Stimulated activated CD4-positive, alpha-beta T cell treated with anti-CD3 and anti-CD28 coated beads, TNF-alpha, amount 100 ng/mL, for 1 hour (primary cell): ENCODE measurements at regions not wholly inside any gene's neighbourhood (a gene's known extent, or its start where the extent isn't known, plus 50 kb on each side); places are given as distances from the start of the nearest gene placed in this dataset.

Experiments used
- DNase-seq, 3 donors: peaks; one replicate each; pipeline ENCODE4 v3.0.0-alpha.2; 2020; ENCODE audit warnings: low read depth in 3 of 3, low spot score in 1 of 3

GRCh38 chr4:66636349-66636748 is 909.0 kb downstream of the CENPC start:
- no peak for DNase-seq

DNA sequence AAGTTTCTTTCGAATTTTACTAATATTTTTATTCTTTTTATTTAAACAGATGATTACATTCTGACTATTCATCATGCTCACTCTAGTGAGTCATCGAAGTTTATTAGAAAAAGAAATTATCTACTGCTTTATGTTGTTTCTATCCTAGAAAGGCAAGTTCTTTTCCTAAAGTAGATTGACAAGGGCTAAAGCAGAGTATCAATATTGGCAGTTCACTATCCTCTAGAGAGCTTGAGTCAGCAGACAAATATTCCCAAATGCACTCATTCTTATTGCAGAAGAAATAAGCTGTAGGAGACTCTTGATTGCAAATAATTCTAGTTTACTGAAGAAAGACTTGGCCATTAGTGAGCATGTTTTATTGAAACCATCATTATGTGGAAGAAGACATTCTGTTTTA is 911.8 kb downstream of the CENPC start:
- DNase-seq, result no peak

DNA sequence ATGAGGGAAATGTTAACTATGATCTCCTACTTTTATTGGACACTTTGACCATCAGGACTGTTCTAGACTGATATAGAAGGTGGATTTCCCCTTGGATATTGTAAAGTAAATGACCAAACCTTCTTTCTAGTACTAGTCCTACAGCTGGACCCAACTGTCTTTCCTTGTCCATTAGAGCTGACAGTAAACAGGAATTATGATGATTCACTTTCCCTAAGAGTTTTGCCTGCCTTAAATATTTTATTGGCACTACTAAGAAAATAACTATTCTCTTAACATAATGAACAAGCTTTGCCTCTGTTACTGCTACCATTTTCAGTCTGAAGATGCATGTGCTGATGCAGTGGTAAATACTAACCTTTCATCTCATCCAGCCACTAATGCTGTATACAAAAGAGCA is 915.4 kb downstream of the CENPC start:
- no peak for DNase-seq

GRCh38 chr4:66628146-66628545 is 917.2 kb downstream of the CENPC start:
- DNase-seq, result no peak

DNA sequence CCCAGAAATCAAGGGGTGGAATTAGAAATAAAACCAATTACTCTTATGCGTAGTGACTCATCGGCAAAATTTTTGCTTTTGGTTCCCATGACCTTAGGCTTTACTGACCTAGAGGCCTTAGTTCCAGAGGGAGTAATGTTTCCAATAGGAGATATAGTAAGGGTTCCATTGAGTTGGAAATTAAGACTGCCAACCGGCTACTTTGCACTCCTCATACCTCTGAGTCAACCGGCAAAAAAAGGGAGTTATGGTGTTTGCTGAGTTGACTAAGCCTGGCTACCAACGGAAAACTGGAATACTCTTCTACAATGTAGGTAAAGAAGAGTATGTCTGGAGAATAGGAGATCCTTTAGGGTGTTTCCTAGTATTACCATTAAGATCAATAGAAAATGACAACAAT is 919.8 kb downstream of the CENPC start:
- DNase-seq, result no peak

DNA sequence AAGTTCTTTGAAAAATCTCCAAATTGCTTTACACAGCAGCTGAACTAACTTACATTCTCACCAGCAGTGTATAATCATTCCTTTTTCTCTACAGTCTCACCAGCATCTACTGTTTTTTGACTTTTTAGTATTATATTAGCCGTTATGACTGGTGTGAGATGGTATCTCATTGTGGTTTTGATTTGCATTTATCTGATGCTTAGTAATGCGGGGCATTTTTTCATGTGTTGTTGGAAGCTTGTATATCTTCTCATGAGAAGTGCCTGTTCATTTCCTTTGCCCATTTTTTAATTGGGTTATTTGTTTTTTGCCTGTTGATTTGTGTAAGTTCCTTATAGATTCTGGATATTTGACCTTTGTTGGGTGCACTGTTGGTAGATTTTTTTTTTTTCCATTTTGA is 931.7 kb downstream of the CENPC start:
- no peak for DNase-seq

- no peak for DNase-seq
Observed at GRCh38 chr4:66609014-66609413, 936.3 kb downstream of the CENPC start.

- no peak for DNase-seq
Observed at GRCh38 chr4:66606908-66607307, 936.6 kb upstream of the EPHA5 start.

- no peak for DNase-seq
Observed at GRCh38 chr4:66606215-66606614, 935.9 kb upstream of the EPHA5 start.

GRCh38 chr4:66604192-66604591 is 933.9 kb upstream of the EPHA5 start:
- no peak for DNase-seq

DNA sequence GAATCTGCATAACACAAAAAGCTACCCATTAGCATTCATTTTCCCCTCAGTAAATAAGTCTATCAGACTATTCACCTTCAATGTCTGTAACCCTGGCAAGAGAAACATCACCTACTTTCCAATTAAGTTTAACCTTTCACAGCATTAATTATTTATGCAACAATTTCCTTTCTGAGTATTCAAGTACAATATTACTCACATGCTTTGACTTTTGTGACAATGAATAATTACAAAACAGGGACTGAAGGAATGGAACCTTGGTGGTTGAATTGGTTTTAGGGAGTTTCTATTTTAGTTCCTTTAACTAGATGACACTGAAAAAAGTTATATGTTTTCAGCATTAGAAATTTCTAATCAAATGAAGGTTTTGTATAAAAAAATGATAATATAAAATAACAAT is 932.3 kb upstream of the EPHA5 start:
- no peak for DNase-seq

DNA sequence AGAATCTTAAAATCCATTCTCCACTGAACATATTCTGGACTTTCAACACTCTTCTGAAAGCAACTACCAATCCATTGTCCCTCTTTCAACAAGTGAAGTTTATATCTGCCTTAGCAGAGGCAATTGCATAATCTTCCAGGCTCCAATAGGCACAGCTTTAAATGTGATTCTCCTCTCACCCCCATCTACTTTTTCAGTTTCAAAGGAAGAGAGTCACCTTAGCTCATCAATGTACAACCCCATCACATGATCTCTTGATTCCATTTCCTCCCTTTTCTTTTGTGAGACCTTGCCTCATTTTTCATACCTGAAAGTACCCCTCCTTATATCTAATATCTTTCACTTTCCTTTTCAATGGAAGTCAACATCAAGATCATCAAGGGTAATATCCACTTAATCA is 921.7 kb upstream of the EPHA5 start:
- DNase-seq, result no peak

DNA sequence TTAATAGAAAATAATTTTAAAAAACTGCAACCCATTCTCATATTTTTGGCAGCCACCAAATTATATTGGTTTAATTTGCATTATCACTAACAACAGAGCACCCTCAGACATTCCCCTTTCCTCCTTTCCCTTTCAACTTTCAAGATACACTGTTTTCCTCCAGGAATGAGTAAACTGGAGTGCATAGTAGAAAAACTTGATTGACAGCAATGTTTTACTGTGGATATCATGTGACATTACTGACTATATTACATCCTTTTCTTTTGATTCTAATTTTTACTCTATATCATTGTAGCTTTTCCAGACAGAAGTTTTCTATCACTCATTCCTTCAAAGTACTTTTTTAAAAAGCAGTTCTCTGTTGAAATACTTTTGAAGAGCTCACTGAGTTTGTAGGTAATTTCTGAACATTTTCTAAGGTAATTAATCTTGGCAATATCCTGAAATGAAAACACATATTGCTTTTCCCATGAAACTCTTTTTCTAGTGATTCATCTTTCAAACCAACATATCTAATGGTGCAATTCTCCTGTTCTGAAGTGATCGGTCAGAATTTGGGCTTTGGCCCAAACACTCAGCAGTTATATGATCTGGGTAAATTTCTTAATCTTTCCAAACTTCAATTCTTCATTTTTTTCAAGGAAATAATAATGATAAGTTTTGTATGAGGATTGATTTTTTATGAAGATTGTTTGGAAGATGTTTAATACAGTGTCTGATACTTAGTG is 920.4 kb upstream of the EPHA5 start:
- DNase-seq, result no peak

GRCh38 chr4:66589183-66589582 is 918.9 kb upstream of the EPHA5 start:
- no peak for DNase-seq

GRCh38 chr4:66585767-66586166 is 915.5 kb upstream of the EPHA5 start:
- DNase-seq, result no peak

- DNase-seq, result no peak
Observed at GRCh38 chr4:66577922-66578321, 907.6 kb upstream of the EPHA5 start.

GRCh38 chr4:66575008-66575696 is 904.9 kb upstream of the EPHA5 start:
- DNase-seq, result no peak

- DNase-seq, result no peak
Observed at GRCh38 chr4:66574145-66574978, 904.1 kb upstream of the EPHA5 start.

GRCh38 chr4:66572949-66573348 is 902.7 kb upstream of the EPHA5 start:
- no peak for DNase-seq

DNA sequence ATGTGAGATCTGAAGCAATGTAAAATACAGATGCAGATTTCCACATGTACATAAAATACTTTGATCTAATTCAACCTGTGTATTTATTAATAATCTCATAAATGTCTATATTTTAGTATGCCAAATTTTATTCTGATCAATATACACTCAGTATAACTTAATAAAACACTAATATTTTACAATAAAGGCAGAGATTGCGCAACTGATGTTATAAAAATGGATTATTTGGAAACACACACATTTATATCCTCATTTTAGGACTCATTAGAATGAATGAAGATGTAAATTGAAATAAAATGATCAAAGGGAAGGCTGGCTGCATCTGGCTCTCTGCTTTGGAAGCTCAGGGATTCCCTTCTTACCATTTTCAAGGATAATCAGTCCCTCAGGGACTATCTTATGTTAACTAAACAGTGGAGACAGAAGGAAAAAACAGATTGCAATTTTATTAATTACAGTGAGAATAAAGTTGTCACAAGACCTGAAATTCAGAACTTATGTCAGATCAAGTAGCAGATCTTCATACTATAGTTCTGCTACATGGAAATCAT is 900.9 kb upstream of the EPHA5 start:
- DNase-seq, result no peak

GRCh38 chr4:66569228-66569627 is 898.9 kb upstream of the EPHA5 start:
- no peak for DNase-seq

DNA sequence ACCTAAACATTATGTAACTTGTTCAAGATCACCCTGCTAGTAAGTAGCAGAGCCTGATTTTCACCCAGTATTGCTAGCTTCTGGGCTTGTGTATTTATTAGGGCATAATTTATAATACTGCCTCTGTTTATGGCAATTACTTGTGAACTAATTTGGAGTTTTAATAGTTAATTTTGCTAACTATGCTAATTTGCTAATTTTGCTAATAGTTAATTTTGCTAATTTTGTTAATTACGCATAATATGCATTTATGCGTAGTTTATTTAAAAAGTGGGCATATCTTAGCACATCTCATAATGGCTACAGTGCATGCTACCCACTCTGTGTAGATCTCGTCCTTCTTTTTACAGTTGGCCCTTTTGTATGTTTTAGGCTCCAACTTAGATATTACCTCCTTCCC is 898.1 kb upstream of the EPHA5 start:
- DNase-seq, result no peak
